ENCODE measurements at regions not wholly inside any gene's neighbourhood (a gene's known extent, or its start where the extent isn't known, plus 50 kb on each side); places are given as distances from the start of the nearest gene placed in this dataset.

DNA sequence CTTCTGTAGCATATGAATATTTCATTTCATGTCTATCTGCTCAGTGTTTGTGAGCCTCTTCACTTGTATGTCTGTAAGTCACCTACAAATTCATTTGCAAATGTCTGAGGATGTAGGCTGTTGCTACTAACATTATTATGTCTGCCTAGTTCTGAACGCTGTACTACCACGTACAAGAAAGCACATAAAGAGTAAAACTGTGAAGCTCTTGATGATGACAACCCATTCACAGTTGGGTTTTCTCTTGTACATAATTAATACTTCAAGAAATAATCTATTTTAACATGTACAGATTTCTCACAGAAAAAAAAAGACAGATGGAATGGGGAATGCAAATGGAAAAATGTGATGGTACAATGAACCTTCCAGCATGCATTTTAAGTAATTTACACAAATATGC lies 64.3 kb upstream of the CPNE8 start:
- Mint-ChIP-seq H3K4me1 (no peaks in the 10 kb centered on the region), H3K4me3 (no peak overlapping the region), H3K36me3 (ENCODE audit: insufficient read depth in 1 of 3, low read depth in 3 of 3) (peaks cover 5 to 24% (median 8%) of the 10 kb centered on the region in 3 experiments), H3K9me3 (peaks cover 32 to 42% of the 10 kb centered on the region in 2 experiments), H3K27ac (no peak overlapping the region), H3K27me3 (ENCODE audit: low read depth) (no peaks in the 10 kb centered on the region)
- Histone ChIP-seq H3K9ac (ENCODE audit: extremely low read depth, insufficient read length, low read length) (no peak overlapping the region), H3K14ac (ENCODE audit: insufficient read depth, low read length) (no peak overlapping the region), H3K56ac (ENCODE audit: insufficient read length, low read depth, low read length) (no peak overlapping the region), H3T11ph (ENCODE audit: low read length) (no peak overlapping the region), H2AFZ (ENCODE audit: low read length) (no peak overlapping the region), H3K27me3 (ENCODE audit: insufficient read depth, low read length) (no peaks in the 10 kb centered on the region), H3K4me1 (ENCODE audit: insufficient read depth, low read length) (no peaks in the 10 kb centered on the region), H2AK5ac (ENCODE audit: insufficient read length, low read length) (no peak overlapping the region), H2BK12ac (ENCODE audit: insufficient read length, low read depth, low read length) (no peak overlapping the region), H3K18ac (ENCODE audit: insufficient read length, low read depth, low read length) (no peak overlapping the region), H4K5ac (ENCODE audit: insufficient read length, low read depth, low read length) (no peak overlapping the region), H2BK20ac (ENCODE audit: low read depth, low read length, poor library complexity, severe bottlenecking) (no peak overlapping the region), H3K79me2 (ENCODE audit: insufficient read depth, low read length) (no peaks in the 10 kb centered on the region), H4K8ac (replicated peaks; ENCODE audit: insufficient read length, low read depth, low read length) (no peak overlapping the region), H3K79me1 (ENCODE audit: insufficient read depth, low read depth, low read length, poor library complexity, severe bottlenecking) (no peaks in the 10 kb centered on the region), H3K27ac (ENCODE audit: insufficient read length, low read depth, low read length) (no peak overlapping the region), H3K4me2 (ENCODE audit: insufficient read depth, insufficient read length, low read length) (no peak overlapping the region), H3K9me3 (ENCODE audit: control insufficient read depth, low read depth, low read length) (no peaks in the 10 kb centered on the region), H4K91ac (ENCODE audit: insufficient read length, low read depth, low read length) (no peak overlapping the region), H2BK15ac (ENCODE audit: low read depth, low read length) (no peak overlapping the region), H3K4ac (ENCODE audit: low read depth, low read length) (no peak overlapping the region), H2BK5ac (ENCODE audit: insufficient read length, low read length) (no peak overlapping the region), H2BK120ac (ENCODE audit: low read depth, low read length, poor library complexity, severe bottlenecking) (no peak overlapping the region), H3K23ac (ENCODE audit: insufficient read length, low read depth, low read length) (no peak overlapping the region), H3K23me2 (ENCODE audit: insufficient read length, low read depth, low read length, poor library complexity, severe bottlenecking) (no peaks in the 10 kb centered on the region), H4K20me1 (ENCODE audit: control insufficient read depth, insufficient read depth, insufficient read length) (no peaks in the 10 kb centered on the region)
- no CpG with 5 or more reads among the region's 2 CpGs for WGBS (ENCODE audit: extremely low coverage, insufficient read length, low lambda C conversion rate)
- TF ChIP-seq, protein P1, sequence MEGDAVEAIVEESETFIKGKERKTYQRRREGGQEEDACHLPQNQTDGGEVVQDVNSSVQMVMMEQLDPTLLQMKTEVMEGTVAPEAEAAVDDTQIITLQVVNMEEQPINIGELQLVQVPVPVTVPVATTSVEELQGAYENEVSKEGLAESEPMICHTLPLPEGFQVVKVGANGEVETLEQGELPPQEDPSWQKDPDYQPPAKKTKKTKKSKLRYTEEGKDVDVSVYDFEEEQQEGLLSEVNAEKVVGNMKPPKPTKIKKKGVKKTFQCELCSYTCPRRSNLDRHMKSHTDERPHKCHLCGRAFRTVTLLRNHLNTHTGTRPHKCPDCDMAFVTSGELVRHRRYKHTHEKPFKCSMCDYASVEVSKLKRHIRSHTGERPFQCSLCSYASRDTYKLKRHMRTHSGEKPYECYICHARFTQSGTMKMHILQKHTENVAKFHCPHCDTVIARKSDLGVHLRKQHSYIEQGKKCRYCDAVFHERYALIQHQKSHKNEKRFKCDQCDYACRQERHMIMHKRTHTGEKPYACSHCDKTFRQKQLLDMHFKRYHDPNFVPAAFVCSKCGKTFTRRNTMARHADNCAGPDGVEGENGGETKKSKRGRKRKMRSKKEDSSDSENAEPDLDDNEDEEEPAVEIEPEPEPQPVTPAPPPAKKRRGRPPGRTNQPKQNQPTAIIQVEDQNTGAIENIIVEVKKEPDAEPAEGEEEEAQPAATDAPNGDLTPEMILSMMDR (conservative IDR thresholded peaks at IDR 0.05) = no peak
- DNase-seq = no peak

All from H9 (cell line).